Ectodermal cell (in vitro differentiated cells): ENCODE measurements at regions not wholly inside any gene's neighbourhood (a gene's known extent, or its start where the extent isn't known, plus 50 kb on each side); places are given as distances from the start of the nearest gene placed in this dataset.

Source experiments
- H3K27ac ChIP-seq: 2 replicates; pipeline ENCODE4 v1.7.0; 2013; ENCODE audit warnings: mild to moderate bottlenecking, low read depth, low read length; ENCODE audit not compliant: insufficient read depth, poor library complexity, severe bottlenecking
- H3K27me3 ChIP-seq: 2 replicates; pipeline ENCODE4 v1.7.0; 2013; ENCODE audit warnings: mild to moderate bottlenecking, low read length; ENCODE audit not compliant: insufficient read depth, control insufficient read depth, poor library complexity, severe bottlenecking
- H3K36me3 ChIP-seq: one replicate; pipeline ENCODE4 v1.7.0; 2013; ENCODE audit warnings: low read length; ENCODE audit not compliant: control insufficient read depth, insufficient read depth
- H3K4me1 ChIP-seq: one replicate; pipeline ENCODE4 v1.7.0; 2013; ENCODE audit warnings: low read length; ENCODE audit not compliant: control insufficient read depth, insufficient read depth
- H3K4me3 ChIP-seq: 2 replicates; pipeline ENCODE4 v1.7.0; 2013; ENCODE audit warnings: low read depth, low read length, control low read depth; ENCODE audit not compliant: insufficient read depth
- H3K9me3 ChIP-seq: 2 replicates; pipeline ENCODE4 v1.7.0; 2013; ENCODE audit warnings: mild to moderate bottlenecking, low read length, moderate library complexity; ENCODE audit not compliant: control insufficient read depth
- WGBS, 2 experiments: methylation state at CpG; one replicate each; pipeline ENCODE4 v1.1.7; 2013; ENCODE audit warnings: missing lambda C conversion rate in 2 of 2; 5-methylcytosine and 5-hydroxymethylcytosine counted together

DNA sequence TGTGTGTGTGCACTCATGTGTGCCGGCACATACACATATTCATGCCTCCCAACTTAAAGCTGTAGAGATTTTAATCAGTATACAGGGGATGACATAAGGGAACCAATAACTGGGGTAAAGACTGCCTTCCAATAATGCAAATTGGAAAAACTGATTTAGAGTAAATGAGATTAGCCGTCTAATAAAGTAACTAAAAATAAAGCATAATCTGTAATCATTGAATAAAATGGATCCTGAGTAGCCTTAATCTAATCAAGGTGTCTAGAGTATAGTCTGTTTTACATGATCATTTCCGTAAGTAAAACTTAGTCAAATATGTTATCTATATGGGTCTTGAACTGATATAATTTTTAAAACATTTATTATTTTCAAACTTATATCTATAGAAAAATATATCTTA lies 925.8 kb downstream of the FSTL5 start:
- Histone ChIP-seq H3K4me3 (no peak overlapping the region), H3K4me1 (no peaks in the 10 kb centered on the region), H3K9me3 (no peaks in the 10 kb centered on the region), H3K36me3 (no peaks in the 10 kb centered on the region), H3K27me3 (no peaks in the 10 kb centered on the region), H3K27ac (no peak overlapping the region)
- WGBS, 2 experiments: 61% methylated on average over 2 of the region's 3 CpGs; no CpG with 5 or more reads in 1 of the 2 experiments

DNA sequence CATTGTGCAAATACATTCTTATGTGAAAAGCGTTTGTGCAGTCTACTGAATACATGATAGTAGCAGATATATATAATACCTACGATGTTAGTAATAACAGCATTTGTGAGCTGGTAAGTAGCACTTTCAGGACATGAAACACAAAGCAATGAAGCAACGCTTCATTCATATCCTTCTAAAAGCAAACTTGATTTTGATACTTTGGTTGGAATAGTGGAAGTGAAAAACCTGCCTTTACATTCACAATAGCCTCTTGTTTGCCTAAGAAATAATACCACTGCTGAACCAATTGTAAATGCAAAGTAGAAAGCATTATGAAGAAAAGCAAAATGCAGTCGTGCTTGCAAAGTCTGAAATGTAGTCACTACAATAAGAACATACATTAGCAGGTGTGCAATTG lies 926.3 kb downstream of the FSTL5 start:
- Histone ChIP-seq H3K27ac (no peak overlapping the region), H3K4me3 (no peak overlapping the region), H3K27me3 (no peaks in the 10 kb centered on the region), H3K4me1 (no peaks in the 10 kb centered on the region), H3K36me3 (no peaks in the 10 kb centered on the region), H3K9me3 (no peaks in the 10 kb centered on the region)
- 97 to 100% methylated on average over 1 to 4 of the region's 4 CpGs for WGBS, 2 experiments

GRCh38 chr4:161225327-161225726 lies 938.5 kb downstream of the FSTL5 start:
- Histone ChIP-seq H3K27me3 (no peaks in the 10 kb centered on the region), H3K36me3 (no peaks in the 10 kb centered on the region), H3K4me3 (no peak overlapping the region), H3K9me3 (no peaks in the 10 kb centered on the region), H3K4me1 (no peaks in the 10 kb centered on the region), H3K27ac (no peak overlapping the region)

DNA sequence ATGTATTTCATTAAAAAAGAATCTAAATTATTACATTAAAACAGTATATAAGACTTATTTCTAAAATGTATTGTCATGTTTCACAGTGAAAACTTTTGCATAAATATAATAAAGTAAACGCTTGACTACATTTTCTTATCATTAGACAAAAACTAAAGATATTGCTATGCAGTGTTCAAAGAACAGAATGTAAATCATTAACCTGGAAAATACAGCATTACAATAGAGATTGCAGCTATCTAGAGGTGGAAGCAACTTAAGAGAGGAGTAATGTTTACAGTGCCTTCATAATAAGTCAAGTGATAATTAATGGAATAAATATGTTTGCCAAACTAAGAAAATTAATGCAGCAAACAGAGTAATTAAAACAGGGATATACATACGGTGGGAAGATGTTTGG lies 940.9 kb downstream of the FSTL5 start:
- H3K4me1 ChIP-seq: no peaks in the 10 kb centered on the region
- H3K27ac ChIP-seq: no peak overlapping the region
- H3K9me3 ChIP-seq: no peaks in the 10 kb centered on the region
- H3K4me3 ChIP-seq: no peak overlapping the region
- 94 to 100% methylated on average over 1 of the region's 2 CpGs for WGBS, 2 experiments
- H3K36me3 ChIP-seq: no peaks in the 10 kb centered on the region
- no peaks in the 10 kb centered on the region for H3K27me3 ChIP-seq

GRCh38 chr4:161208564-161208963 lies 955.2 kb downstream of the FSTL5 start:
- H3K4me3 ChIP-seq: no peak overlapping the region
- H3K9me3 ChIP-seq: no peaks in the 10 kb centered on the region
- H3K27me3 ChIP-seq: no peaks in the 10 kb centered on the region
- no peaks in the 10 kb centered on the region for H3K4me1 ChIP-seq
- WGBS, 2 experiments: 80 to 87% methylated on average over 1 of the region's 1 CpG
- no peaks in the 10 kb centered on the region for H3K36me3 ChIP-seq
- H3K27ac ChIP-seq: no peak overlapping the region

GRCh38 chr4:161206528-161207080 lies 957.2 kb downstream of the FSTL5 start:
- no peaks in the 10 kb centered on the region for H3K4me1 ChIP-seq
- no peaks in the 10 kb centered on the region for H3K9me3 ChIP-seq
- no peaks in the 10 kb centered on the region for H3K36me3 ChIP-seq
- no peaks in the 10 kb centered on the region for H3K27me3 ChIP-seq
- WGBS, 2 experiments: 92 to 93% methylated on average over 2 of the region's 2 CpGs
- H3K4me3 ChIP-seq: no peak overlapping the region
- no peak overlapping the region for H3K27ac ChIP-seq

GRCh38 chr4:161203865-161204264 lies 959.9 kb downstream of the FSTL5 start:
- WGBS, 2 experiments: 84 to 86% methylated on average over 3 of the region's 3 CpGs
- no peak overlapping the region for H3K4me3 ChIP-seq
- H3K27ac ChIP-seq: no peak overlapping the region
- no peaks in the 10 kb centered on the region for H3K36me3 ChIP-seq
- no peaks in the 10 kb centered on the region for H3K4me1 ChIP-seq
- no peaks in the 10 kb centered on the region for H3K27me3 ChIP-seq
- H3K9me3 ChIP-seq: no peaks in the 10 kb centered on the region

- H3K27me3 ChIP-seq: no peaks in the 10 kb centered on the region
- no peak overlapping the region for H3K4me3 ChIP-seq
- WGBS, 2 experiments: 63 to 66% methylated on average over 2 of the region's 2 CpGs
- H3K36me3 ChIP-seq: no peaks in the 10 kb centered on the region
- H3K27ac ChIP-seq: no peak overlapping the region
- no peaks in the 10 kb centered on the region for H3K4me1 ChIP-seq
- H3K9me3 ChIP-seq: no peaks in the 10 kb centered on the region
These were observed 965.9 kb downstream of the FSTL5 start for GRCh38 chr4:161197912-161198311.

DNA sequence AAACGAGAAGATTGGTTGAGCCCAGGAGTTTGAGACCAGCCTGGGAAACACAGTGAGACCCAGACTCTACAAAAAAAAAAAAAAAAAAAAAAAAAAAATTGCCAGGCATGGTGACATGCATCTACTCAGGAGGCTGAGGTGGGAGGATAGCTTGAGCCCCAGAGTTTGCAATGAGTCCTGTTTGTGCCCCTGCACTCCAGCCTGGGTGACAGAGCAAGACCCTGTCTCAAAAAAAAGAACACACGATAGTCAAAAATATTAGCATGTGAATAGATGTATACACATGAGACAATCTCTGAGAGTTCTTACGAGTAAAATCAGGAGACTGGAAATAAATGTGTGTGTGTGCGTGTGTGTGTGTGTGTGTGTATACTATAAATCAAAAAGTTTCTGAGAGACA lies 966.3 kb downstream of the FSTL5 start:
- H3K27ac ChIP-seq: no peak overlapping the region
- H3K36me3 ChIP-seq: no peaks in the 10 kb centered on the region
- H3K27me3 ChIP-seq: no peaks in the 10 kb centered on the region
- no peak overlapping the region for H3K4me3 ChIP-seq
- 84 to 90% methylated on average over 4 of the region's 4 CpGs for WGBS, 2 experiments
- H3K9me3 ChIP-seq: no peaks in the 10 kb centered on the region
- H3K4me1 ChIP-seq: no peaks in the 10 kb centered on the region

DNA sequence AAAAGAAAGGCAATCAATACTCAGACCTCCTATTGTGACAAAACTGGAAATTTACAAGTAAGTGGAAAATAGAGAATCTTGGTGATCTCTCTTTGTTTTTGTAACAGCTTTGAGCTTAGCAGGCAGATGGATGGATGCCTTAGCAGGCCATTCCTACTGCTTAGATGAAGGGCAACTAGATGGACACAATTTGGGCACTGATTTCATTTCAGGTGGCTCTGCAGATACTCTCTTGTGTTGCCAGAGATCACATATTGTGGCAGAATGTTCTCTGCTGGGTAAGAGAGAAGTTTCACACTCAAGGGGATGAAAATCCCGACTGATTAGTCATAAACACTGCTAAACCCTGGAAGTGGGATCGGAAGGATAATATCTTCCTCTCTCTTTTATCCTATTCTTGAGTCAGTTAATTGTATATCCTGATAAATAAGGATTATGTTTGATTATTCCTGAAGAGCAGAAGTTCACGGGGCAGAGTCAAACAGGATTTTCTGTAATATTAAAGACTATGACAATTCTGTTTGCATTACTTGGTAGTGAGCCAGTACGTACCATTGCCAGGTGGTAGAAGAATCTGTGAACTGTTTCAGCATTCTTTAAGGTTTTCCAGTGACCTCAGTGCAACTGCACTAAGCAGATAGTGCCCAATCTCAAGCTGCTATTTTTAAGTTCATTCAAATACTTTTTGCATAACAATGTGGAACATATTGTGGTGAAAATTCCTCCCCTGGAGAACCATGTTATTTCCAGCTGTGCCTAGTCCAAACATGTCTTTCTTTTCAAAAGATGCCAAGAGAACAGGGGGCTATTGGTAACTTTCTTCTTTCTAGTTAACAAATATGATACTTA lies 974.3 kb downstream of the FSTL5 start:
- H3K27ac ChIP-seq: no peak overlapping the region
- peaks cover 3% of the 10 kb centered on the region for H3K4me1 ChIP-seq
- H3K27me3 ChIP-seq: no peaks in the 10 kb centered on the region
- H3K9me3 ChIP-seq: no peaks in the 10 kb centered on the region
- H3K4me3 ChIP-seq: no peak overlapping the region
- WGBS, 2 experiments: 85 to 89% methylated on average over 3 to 4 of the region's 4 CpGs
- no peaks in the 10 kb centered on the region for H3K36me3 ChIP-seq
